Glomerular endothelial cell (primary cell): ENCODE measurements at regions not wholly inside any gene's neighbourhood (a gene's known extent, or its start where the extent isn't known, plus 50 kb on each side); places are given as distances from the start of the nearest gene placed in this dataset.
"Not testable (repeated sequence)": the region's sequence is repeated elsewhere in the genome, so short reads cannot be mapped to it uniquely, and the experiment has no call there.

ENCODE experiments used
- DNase-seq: peaks from one replicate; pipeline ENCODE4 v3.0.0-alpha.2; 2011; ENCODE audit warnings: low read depth, low spot score; ENCODE audit errors: extremely low read depth

DNA sequence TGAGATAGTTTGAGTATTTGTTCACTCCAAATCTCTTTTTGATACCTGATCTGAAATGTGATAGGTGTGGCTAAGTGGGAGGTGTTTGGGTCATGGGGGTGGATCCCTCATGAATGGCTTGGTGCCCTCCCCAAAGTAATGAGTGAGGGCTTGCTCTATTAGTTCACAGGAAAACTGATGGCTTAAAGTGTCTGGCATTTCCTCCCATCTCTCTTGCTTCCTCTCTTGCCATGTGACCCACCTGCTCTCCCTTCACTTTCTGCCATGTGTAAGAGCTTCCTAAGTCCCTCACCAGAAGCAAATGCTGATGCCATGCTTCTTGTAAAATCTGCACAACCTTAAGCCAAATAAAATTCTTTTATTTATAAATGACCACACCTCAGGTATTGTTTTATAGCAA lies 61.1 kb downstream of the MAD2L1 start:
- DNase-seq, result no peak

DNA sequence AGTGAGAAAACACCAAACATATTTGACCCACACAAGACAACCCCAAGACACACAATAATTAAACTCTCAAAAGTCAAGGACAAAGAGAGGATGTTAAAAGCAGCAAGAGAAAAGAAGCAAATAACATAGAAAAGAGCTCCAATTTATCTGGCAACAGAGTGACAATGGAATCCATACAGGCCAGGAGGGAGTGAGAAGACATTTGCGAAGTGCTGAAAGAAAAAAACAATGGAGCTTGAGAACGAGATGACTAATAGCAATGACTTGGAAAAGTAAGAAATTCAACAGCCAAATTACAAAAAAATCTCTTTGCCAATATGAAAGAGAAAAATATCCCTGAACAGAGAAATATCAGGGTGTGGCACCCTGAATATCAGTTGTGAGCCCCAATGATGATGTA lies 61.6 kb downstream of the MAD2L1 start:
- no peak for DNase-seq

DNA sequence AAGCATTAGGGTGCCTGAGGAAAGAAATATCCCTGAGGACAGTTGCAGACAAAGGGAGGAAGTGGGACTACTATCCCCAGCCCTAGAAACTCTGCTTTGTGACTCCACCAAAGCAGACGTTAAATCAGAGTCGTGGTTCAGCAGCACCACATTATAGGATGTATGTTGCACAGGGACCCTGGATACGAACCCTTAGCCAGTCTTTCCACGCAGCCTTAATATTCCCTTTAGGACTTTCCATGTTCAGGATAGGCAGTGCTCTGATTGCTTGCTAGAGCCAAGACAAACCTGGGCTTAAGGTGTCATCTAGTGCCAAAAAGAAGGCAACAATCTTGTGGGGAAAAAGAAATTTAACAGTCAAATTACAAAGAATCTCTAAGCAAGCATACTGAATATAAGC lies 62.6 kb downstream of the MAD2L1 start:
- no peak for DNase-seq

DNA sequence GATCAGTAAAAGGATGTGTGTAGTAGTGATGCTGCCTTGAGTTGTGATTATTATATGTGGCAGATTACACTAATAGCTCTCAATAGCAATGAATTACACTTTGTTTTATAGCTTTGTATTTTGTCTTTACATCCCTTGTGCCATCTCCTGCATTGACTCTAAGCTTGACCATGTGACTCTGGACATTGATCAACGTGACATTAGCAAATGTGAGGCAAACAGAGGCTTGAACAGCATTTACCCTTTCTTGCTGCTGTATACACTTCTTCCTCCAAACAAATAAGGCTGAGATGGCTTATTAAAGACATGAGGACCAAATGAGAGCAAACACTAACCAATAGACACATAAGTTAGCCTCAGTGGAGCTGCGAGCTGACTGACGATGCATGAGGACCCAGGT lies 63.5 kb downstream of the MAD2L1 start:
- DNase-seq, result no peak

DNA sequence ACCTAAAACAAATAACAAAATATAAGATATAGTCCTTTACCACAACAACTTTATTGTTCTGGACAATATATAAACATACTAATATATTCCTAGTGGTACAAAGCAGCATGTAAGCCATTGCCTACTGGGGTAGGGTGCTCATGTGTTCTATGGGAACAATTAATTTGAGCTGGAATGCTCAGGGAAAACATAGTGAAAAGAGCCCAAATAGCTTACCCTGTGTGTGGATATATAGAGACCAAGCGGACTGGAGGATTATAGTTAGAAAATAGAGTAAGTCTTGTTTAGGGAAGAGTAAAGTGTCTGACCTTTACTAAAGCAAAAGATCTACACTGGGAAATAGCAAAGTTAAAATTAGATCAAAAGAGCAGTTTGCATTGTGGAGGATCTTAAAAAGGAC lies 64.8 kb downstream of the MAD2L1 start:
- no peak for DNase-seq

DNA sequence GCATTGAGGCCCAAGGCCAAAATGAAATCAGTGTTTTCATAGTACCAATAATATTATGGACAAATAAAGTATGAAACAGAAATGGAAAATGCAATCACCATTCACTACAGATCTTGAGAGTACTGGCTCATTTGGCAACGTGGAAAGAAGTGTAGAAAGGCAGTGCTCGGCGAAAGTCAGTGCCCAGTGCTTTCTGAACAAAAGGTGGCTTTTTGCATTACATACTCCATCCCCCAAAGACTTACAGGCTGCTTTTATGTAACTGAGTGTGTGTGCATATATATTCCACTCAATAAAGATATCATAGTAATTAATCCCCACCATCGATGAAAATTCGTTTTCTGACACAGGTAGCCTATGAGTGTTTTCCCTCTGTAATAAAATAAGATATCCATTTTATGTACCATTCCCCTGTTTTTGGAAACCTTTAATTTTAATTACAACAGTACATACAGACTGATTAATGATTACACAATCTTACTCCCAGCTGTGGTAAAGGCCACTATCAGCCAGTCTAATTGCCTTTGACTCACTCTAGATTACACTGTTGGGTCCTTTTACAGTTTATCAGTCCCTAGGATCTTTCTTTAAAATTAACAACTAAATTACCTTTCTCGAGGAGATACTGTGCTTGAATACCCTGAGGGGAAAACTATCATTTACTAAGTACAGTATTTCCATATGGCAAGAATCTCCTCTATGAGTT lies 65.9 kb downstream of the MAD2L1 start:
- DNase-seq, result no peak

DNA sequence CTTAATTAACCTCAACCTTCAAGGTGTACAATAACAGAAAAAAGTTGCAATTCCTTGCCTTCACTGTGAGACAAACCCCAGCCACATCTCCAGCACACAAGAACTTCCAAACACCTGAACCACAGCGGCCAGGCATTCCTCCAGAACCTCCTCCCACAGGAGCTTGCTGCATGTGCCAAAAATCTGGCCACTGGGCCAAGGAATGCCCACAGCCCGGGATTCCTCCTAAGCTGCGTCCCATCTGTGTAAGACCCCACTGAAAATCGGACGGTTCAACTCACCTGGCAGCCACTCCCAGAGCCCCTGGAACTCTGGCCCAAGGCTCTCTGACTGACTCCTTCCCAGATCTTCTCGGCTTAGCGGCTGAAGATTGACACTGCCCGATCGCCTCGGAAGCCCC lies 70.6 kb downstream of the MAD2L1 start:
- not testable (repeated sequence) for DNase-seq

DNA sequence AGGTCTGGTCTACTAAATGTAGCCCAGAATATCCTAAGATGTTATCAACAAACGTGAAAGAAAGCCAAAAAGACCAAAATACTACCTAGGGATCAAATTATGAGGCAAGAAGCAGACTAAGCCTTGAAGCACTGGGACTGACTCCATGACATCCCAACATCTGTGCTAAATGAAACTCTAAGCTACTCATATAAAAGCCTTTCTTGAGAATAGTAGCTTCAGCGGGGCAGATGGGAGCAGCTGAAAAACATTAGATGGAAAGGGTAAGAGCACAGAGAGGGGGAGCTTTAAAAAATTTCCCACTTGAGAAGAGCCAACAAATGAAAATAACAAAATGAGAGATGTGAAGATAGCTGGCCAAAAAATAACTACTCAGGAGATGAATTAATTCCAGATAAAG lies 81.7 kb downstream of the MAD2L1 start:
- no peak for DNase-seq

DNA sequence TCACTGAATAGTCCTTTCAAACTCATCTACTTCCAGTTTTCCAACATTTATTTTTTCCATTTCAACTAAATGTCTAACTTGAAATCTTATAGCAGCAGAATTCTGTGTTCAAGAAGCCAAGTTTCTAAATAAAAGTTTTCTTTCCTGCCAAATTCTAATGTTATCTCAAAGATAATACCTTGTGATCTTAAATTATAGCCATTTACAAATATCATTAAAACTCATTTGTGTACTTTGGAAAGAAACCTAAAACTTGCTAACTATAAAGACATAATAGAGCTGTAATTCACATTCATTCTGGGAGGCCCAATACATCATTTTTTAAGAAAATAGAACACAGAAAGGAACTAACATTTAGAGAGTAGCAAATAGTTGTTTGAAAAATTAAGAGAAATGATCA lies 83.9 kb downstream of the MAD2L1 start:
- no peak for DNase-seq

DNA sequence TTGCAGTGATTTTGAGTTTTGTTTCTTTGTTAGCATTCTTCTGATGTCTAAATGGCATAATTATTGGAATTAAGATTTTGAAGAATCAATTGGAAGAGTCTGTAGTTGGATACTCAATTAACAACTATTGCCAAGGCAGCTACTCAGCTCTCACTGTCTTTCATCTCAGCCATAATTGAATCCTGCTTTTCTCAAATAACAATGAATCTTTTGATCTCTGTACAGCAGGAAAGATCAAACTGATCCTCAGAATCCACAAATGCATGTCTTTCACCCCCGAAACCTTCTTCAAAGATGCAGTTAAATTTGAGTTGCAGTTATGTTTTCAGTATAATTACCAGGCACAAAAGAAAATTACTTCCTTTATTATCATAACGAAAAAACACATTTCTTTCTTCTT lies 86.2 kb downstream of the MAD2L1 start:
- DNase-seq, result no peak

DNA sequence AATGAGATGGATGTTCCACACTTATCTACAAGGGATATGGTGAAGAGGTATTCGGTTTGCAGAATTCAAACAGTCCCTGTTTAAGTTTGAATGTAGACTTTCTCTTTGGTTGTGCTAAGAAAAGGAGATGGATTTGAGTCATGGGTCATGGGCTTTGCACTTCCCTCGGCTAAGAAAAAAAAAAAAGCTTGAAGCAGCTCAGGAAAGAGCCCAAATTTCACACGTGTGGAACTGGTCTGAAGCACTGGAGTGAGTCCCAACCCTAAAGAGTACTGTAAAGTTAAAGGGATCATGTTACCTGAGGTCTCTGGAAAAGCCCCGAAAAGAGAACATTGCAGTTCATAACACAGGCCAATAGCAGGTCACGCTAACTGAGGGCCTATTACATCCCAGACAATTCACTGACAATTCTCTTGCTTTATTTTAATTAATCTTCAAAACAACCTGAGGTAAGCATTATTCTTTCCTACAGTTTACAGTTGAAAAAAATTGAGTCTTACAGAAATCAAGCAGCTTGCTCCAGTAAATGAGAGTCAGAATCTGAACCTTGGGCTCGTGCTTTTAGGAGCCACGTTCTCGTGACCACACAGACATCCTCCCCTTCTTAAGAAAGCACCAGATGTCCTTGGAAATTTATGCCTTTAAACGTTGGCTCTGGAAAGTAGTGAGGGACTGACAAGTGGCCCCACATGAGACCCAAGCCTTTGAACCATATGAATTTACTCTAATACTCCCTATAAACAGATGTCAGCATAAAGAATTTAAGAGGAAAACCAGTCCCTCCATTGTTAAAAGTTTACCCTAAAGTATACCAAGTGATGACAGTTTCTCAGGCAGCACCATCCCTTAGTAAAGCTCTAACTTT lies 89.3 kb downstream of the MAD2L1 start:
- no peak for DNase-seq

DNA sequence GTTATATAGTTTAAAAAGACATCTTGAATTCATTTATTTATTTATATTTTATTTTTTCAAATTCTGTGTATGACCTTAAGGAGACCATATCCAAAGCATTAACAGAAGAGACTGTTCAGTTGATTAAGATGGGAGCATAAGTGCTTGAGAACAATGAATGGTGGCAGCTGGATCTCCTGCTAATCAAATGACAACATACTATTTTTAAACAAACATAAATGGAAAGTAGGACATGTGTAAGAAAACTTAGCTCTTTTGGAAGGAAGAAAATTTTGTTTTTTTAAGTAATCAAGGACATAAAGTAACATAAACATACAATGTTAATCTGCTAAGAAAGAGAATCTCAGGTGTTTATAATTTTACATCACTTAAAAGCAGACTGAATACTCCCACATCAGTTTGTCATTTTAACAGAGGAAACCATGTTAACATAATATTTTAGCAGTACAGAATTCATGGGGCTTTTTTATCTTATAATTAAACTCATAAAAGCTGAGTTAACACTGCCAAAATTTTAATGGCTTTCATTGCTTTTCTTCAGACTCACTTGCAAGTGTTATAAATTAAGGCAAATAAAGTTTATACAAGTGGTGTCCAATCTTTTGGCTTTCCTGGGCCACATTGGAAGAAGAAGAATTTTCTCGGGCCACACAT lies 95.1 kb downstream of the MAD2L1 start:
- no peak for DNase-seq

DNA sequence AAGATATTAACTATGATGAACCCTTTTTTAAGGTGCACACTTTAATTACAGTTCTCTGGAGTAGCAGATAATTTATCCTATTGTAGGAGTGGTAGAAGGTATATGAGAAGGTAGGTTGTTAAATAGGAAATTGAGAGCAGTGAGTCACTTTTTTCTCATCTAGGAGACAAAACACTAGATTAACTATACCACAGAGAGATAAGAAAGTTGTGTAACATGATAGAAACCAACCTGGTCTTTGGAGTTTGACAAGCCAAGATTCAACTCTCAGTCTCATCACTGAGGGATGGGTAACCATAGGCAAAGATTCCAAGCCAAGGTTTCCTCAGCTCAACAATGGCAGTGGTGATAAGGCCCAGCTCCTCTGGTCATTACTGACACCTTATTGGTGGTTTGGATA lies 104.0 kb downstream of the MAD2L1 start:
- no peak for DNase-seq

DNA sequence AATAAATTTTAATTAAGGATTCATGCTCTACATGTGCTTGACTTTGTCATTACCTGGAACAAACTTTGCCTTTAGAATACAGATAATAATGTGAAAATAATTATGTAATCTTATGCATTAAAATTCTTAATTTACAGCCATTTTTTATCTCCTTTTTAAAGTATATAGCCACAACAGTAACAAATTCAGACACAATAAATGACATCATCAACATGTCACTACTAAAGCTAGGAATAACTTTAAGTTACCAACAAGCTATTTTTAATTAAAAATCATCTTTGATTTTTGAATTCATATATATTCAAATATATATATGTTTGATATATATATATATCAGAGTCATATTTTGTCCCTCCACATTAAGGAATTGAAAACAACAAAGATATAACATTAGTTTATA lies 107.7 kb downstream of the MAD2L1 start:
- no peak for DNase-seq

DNA sequence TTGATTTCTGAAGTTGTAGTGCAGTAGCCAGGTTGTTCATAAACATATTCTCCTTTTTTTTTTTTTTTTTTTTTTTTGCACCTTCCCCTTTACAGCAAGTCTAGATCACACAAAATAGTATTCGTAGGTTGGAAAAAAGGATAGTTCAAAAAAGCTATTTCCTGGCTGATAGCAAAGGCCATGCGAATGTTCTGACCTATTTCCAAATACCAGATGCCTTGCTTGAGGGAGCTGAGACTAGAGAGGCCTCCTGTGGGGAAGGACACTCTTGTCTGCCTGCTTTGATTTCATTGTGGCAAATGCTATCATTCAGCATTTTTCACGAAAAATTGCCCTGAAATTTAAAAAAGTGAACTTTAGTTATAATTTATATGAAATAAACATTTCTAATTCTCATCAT lies 111.4 kb downstream of the MAD2L1 start:
- DNase-seq, result no peak

DNA sequence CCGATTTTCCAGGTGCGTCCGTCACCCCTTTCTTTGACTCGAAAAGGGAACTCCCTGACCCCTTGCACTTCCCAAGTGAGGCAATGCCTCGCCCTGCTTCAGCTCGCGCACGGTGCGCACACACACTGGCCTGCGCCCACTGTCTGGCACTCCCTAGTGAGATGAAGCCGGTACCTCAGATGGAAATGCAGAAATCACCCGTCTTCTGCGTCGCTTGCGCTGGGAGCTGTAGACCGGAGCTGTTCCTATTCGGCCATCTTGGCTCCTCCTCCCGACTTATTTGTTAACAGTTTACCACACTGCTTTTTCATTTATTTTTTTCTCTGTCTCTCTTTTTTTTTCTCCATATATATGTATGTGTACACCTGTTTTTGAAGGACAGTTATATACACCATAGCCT lies 112.2 kb downstream of the MAD2L1 start:
- DNase-seq, result not testable (repeated sequence)

DNA sequence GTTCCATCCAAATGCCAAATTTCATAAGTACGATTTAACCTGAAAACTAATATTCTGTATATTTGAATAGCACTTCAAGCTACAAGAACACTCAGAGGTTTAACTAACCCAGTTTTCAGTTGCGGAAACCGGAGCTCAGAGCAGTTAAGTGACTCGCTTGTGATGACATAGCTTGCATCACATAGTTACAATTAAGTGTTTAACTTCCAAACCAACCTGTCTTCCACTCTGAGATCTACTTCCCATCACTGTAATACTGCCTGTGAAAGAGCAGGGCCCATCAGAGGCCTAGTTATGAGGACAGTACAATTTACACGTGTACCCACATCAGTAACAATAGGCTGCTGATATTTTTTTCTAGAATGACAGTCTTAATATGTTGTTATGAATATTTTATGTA lies 120.3 kb downstream of the MAD2L1 start:
- no peak for DNase-seq

DNA sequence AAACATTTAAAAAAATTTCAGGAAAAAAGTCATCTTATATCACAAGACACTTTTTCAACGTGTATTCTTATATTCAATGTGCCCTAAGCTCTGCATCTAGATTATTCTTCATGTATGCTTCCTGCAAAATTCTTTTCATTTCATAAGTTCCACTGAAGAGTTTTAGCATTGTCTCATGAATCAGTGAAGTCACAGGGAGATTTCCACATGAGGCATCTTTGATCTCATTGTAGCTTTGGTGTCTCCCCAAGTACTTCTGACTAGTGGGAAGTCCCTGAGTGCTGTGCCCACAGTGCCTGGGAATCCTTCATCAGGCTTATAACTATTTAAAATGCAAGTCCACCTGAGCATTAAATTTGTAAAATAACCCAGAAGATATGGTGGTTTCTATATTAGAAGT lies 123.8 kb downstream of the MAD2L1 start:
- no peak for DNase-seq

DNA sequence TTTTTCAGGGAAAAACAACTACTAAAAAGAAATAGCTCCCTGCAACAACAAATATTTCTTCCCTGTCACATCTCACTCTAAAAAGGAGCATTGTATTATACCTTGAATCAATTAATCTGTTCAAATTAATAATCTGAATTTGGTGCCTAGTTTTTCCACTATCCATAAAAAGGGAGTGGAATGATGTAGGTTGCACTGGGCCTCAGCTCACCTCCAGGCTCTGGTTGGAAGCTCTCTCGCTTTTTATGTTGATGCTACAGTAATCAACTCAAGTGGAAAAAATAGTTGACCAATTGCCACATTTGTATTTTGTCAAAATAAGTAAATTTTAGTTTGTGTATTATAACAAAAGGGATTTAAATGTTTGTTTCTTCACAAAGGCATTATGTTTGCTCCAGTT lies 126.1 kb downstream of the MAD2L1 start:
- no peak for DNase-seq

DNA sequence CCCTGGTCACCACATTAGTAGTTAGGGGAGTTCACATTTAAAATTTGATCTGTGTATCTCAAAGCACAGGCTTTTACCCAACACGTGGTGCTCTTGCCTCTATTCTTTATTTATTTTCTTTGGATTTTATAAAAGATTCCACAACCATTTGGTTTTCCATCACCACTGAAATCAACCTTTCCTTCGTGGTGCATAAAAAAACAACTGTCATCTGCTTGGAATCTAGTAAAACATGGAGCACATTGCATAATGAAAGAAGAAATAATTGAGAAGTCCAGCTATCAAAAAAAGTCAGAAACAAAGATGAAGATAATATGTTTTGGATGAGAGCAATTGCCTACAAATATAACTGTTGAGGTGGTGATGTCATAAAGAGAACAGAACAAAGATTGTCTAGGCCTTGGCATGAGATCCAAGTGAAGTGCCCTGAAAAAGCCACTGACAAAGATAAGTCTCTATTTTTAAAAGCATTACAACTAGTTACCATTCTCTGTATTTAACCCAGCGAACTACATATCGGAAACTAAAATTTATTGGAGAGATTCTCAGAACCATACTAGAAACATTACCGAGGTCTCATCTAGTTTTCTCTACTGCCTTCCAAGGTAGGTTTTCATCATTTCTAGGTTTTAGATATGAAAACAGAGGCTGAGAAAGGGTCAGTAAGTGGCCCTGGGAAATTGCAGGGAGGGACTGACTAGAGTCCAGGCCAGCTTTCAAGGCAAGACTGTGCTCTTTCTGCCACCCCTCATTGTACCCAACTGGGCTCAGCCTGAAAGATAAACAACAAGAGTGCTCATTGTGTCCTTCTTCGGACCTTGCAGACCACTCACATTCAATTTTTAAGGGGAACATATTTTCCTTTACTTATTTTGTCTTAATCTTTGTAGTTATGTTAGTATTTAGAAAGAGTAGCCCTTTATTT lies 127.3 kb downstream of the MAD2L1 start:
- no peak for DNase-seq

DNA sequence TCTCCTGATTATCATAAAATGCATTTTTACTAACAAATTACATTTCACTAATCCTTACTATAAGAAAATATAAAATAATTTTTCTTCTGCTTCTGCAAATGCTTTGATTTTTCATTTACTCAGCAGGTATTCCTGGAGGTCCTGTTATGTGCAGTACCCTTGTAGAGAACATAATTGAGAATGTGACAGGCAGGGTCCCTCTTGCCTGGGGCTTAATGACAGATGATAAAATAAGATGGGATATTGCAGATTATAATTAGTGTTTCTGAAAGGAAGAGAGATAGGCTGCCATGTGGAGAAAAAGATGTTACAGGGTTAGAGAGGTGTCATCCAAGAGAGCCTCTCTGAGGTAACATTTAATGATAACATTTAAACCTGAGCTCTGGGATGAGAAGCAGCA lies 128.9 kb downstream of the MAD2L1 start:
- no peak for DNase-seq
